ENCODE measurements at regions not wholly inside any gene's neighbourhood (a gene's known extent, or its start where the extent isn't known, plus 50 kb on each side); places are given as distances from the start of the nearest gene placed in this dataset.

DNA sequence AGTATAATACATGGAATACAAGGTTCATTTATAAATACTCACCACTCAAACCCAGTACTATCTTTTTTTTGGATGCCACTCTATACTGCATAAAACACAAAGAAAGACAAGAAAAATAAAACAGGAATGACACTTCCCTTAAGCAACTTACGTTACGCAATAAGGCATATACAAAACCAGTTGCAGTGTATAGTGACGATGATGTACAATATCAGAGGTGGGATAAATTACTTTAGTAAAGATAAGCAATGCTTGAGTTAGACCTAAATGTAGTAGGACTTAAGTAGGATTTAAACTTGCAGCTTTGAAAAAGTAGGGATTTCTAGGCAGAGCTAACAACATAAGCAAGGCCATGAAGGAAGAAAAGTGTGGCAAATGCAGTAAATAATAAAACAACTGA lies 374.9 kb downstream of the SPRY2 start:
- H3K36me3 ChIP-seq (ENCODE audit: insufficient read depth, low read length) = no peaks in the 10 kb centered on the region
- H3K4me2 ChIP-seq (ENCODE audit: low read length) = no peak overlapping the region
- no peak overlapping the region for H3K9ac ChIP-seq (ENCODE audit: low read depth, low read length)
- no peak overlapping the region for H3K4me3 ChIP-seq (ENCODE audit: low read length)
- no peaks in the 10 kb centered on the region for H3K9me3 ChIP-seq (replicated peaks; ENCODE audit: low read length)
- H3K4me1 ChIP-seq (ENCODE audit: control insufficient read depth, insufficient read depth, low read length) = peaks cover 4% of the 10 kb centered on the region
- H3K27me3 ChIP-seq (ENCODE audit: control insufficient read depth, insufficient read depth, low read length) = no peaks in the 10 kb centered on the region

DNA sequence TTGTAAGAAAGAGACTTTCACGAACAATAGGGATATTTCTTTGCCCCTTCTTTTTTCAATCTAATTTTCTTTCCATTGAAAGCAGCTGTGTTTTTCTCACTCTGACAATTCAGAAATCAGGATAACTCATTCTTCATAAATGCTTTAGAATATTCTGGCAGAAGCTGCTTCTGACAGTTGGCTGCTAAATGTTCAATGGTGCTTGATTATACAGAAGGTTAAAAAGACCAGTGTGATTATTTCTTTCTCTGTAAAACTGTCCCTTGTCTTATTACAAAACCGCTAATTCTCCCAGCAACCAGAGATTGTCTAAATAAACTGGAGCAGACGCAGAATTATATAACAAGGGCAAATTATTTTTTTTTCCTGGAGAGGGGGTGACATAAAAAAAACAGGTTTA lies 394.4 kb downstream of the SPRY2 start:
- H3K9me3 ChIP-seq (replicated peaks; ENCODE audit: low read length) = no peaks in the 10 kb centered on the region
- H3K36me3 ChIP-seq (ENCODE audit: insufficient read depth, low read length) = no peaks in the 10 kb centered on the region
- no peak overlapping the region for H3K9ac ChIP-seq (ENCODE audit: low read depth, low read length)
- no peak overlapping the region for H3K4me2 ChIP-seq (ENCODE audit: low read length)
- no peaks in the 10 kb centered on the region for H3K27me3 ChIP-seq (ENCODE audit: control insufficient read depth, insufficient read depth, low read length)
- no peaks in the 10 kb centered on the region for H3K4me1 ChIP-seq (ENCODE audit: control insufficient read depth, insufficient read depth, low read length)
- H3K4me3 ChIP-seq (ENCODE audit: low read length) = no peak overlapping the region

- Histone ChIP-seq H3K9ac (ENCODE audit: low read depth, low read length) (no peak overlapping the region), H3K4me3 (ENCODE audit: low read length) (no peak overlapping the region), H3K27me3 (ENCODE audit: control insufficient read depth, insufficient read depth, low read length) (no peaks in the 10 kb centered on the region), H3K4me2 (ENCODE audit: low read length) (no peak overlapping the region), H3K9me3 (replicated peaks; ENCODE audit: low read length) (no peaks in the 10 kb centered on the region), H3K4me1 (ENCODE audit: control insufficient read depth, insufficient read depth, low read length) (no peaks in the 10 kb centered on the region), H3K36me3 (ENCODE audit: insufficient read depth, low read length) (no peaks in the 10 kb centered on the region)
Measured at GRCh38 chr13:79943346-79944023, 397.4 kb downstream of the SPRY2 start.

- H3K4me3 ChIP-seq (ENCODE audit: low read length) = no peak overlapping the region
- H3K4me2 ChIP-seq (ENCODE audit: low read length) = no peak overlapping the region
- no peaks in the 10 kb centered on the region for H3K27me3 ChIP-seq (ENCODE audit: control insufficient read depth, insufficient read depth, low read length)
- no peaks in the 10 kb centered on the region for H3K9me3 ChIP-seq (replicated peaks; ENCODE audit: low read length)
- H3K4me1 ChIP-seq (ENCODE audit: control insufficient read depth, insufficient read depth, low read length) = peaks cover 14% of the 10 kb centered on the region
- no peak overlapping the region for H3K9ac ChIP-seq (ENCODE audit: low read depth, low read length)
- no peaks in the 10 kb centered on the region for H3K36me3 ChIP-seq (ENCODE audit: insufficient read depth, low read length)
Measured at GRCh38 chr13:79941752-79942151, 399.2 kb downstream of the SPRY2 start.

GRCh38 chr13:79939689-79940088 lies 401.2 kb downstream of the SPRY2 start:
- Histone ChIP-seq H3K9ac (ENCODE audit: low read depth, low read length) (no peak overlapping the region), H3K9me3 (replicated peaks; ENCODE audit: low read length) (no peaks in the 10 kb centered on the region), H3K27me3 (ENCODE audit: control insufficient read depth, insufficient read depth, low read length) (no peaks in the 10 kb centered on the region), H3K4me3 (ENCODE audit: low read length) (no peak overlapping the region), H3K4me2 (ENCODE audit: low read length) (no peak overlapping the region), H3K36me3 (ENCODE audit: insufficient read depth, low read length) (no peaks in the 10 kb centered on the region), H3K4me1 (ENCODE audit: control insufficient read depth, insufficient read depth, low read length) (peaks cover 32% of the 10 kb centered on the region)

- H3K9ac ChIP-seq (ENCODE audit: low read depth, low read length) = peak overlapping the region; percentile 84
Measured at GRCh38 chr13:79937771-79938216, 403.1 kb downstream of the SPRY2 start.

DNA sequence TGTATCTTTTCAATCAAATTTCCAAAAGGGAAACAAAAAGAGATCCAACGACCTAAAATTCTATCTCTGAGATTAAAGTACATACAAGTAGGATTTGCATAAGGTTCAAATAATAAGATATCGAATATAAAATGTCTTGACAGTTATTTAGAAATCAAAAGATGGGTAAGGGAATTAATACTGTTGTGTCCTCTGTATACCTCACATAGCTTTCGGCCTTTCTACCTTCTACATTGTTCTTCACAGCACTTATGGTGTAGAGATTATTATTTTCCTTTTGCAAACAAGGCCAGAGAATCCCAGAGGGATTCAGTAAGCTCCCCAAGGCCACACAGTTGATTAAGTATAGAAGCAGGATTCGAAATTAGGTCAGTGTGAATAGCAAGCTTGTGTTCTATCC lies 403.6 kb downstream of the SPRY2 start:
- peak overlapping the region; percentile 61 for H3K4me2 ChIP-seq (ENCODE audit: low read length)
- peak overlapping the region; percentile 84 for H3K9ac ChIP-seq (ENCODE audit: low read depth, low read length)
- H3K4me1 ChIP-seq (ENCODE audit: control insufficient read depth, insufficient read depth, low read length) = peaks cover 37% of the 10 kb centered on the region
- no peaks in the 10 kb centered on the region for H3K36me3 ChIP-seq (ENCODE audit: insufficient read depth, low read length)
- H3K4me3 ChIP-seq (ENCODE audit: low read length) = peak overlapping the region; percentile 18
- no peaks in the 10 kb centered on the region for H3K9me3 ChIP-seq (replicated peaks; ENCODE audit: low read length)
- no peaks in the 10 kb centered on the region for H3K27me3 ChIP-seq (ENCODE audit: control insufficient read depth, insufficient read depth, low read length)

More at GRCh38 chr13:79937771-79938216, 403.1 kb downstream of the SPRY2 start:
- no peaks in the 10 kb centered on the region for H3K36me3 ChIP-seq (ENCODE audit: insufficient read depth, low read length)
- H3K4me3 ChIP-seq (ENCODE audit: low read length) = no peak overlapping the region
- peaks cover 33% of the 10 kb centered on the region for H3K4me1 ChIP-seq (ENCODE audit: control insufficient read depth, insufficient read depth, low read length)
- H3K9me3 ChIP-seq (replicated peaks; ENCODE audit: low read length) = no peaks in the 10 kb centered on the region
- no peak overlapping the region for H3K4me2 ChIP-seq (ENCODE audit: low read length)
- H3K27me3 ChIP-seq (ENCODE audit: control insufficient read depth, insufficient read depth, low read length) = no peaks in the 10 kb centered on the region

- no peaks in the 10 kb centered on the region for H3K36me3 ChIP-seq (ENCODE audit: insufficient read depth, low read length)
Measured at GRCh38 chr13:79936368-79937136, 404.4 kb downstream of the SPRY2 start.

DNA sequence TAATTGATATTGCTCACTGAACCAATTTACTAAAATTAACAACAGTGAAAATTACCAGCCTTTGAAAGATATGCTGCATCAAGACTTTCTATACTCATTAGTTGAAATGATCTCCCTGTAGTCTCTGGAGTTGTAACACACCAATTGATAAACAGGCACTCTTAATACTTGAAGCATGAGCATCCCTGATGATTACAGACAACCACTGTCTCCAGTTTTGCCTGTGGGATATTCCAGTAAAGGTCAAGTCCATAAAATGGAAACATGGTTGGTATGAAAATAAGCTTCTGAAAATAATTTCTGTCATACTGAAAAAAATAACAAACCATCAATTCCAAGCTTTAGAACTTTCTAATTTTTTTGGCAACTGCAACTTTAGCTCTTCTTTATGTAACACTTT lies 405.8 kb downstream of the SPRY2 start:
- H3K27me3 ChIP-seq (ENCODE audit: control insufficient read depth, insufficient read depth, low read length) = no peaks in the 10 kb centered on the region
- H3K9ac ChIP-seq (ENCODE audit: low read depth, low read length) = peak overlapping the region; percentile 83
- H3K4me3 ChIP-seq (ENCODE audit: low read length) = no peak overlapping the region
- no peaks in the 10 kb centered on the region for H3K9me3 ChIP-seq (replicated peaks; ENCODE audit: low read length)
- no peaks in the 10 kb centered on the region for H3K36me3 ChIP-seq (ENCODE audit: insufficient read depth, low read length)
- peaks cover 37% of the 10 kb centered on the region for H3K4me1 ChIP-seq (ENCODE audit: control insufficient read depth, insufficient read depth, low read length)
- H3K4me2 ChIP-seq (ENCODE audit: low read length) = no peak overlapping the region

More at GRCh38 chr13:79936368-79937136, 404.4 kb downstream of the SPRY2 start:
- Histone ChIP-seq H3K9ac (ENCODE audit: low read depth, low read length) (peak overlapping the region; percentile 84), H3K9me3 (replicated peaks; ENCODE audit: low read length) (no peaks in the 10 kb centered on the region), H3K4me3 (ENCODE audit: low read length) (peak overlapping the region; percentile 18), H3K4me2 (ENCODE audit: low read length) (peak overlapping the region; percentile 61), H3K27me3 (ENCODE audit: control insufficient read depth, insufficient read depth, low read length) (no peaks in the 10 kb centered on the region), H3K4me1 (ENCODE audit: control insufficient read depth, insufficient read depth, low read length) (peaks cover 37% of the 10 kb centered on the region)

- Histone ChIP-seq H3K36me3 (ENCODE audit: insufficient read depth, low read length) (no peaks in the 10 kb centered on the region), H3K9me3 (replicated peaks; ENCODE audit: low read length) (no peaks in the 10 kb centered on the region), H3K4me2 (ENCODE audit: low read length) (no peak overlapping the region), H3K4me1 (ENCODE audit: control insufficient read depth, insufficient read depth, low read length) (peaks cover 37% of the 10 kb centered on the region), H3K27me3 (ENCODE audit: control insufficient read depth, insufficient read depth, low read length) (no peaks in the 10 kb centered on the region), H3K4me3 (ENCODE audit: low read length) (no peak overlapping the region), H3K9ac (ENCODE audit: low read depth, low read length) (no peak overlapping the region)
Measured at GRCh38 chr13:79933389-79933788, 407.5 kb downstream of the SPRY2 start.

GRCh38 chr13:79932556-79932955 lies 408.4 kb downstream of the SPRY2 start:
- no peaks in the 10 kb centered on the region for H3K9me3 ChIP-seq (replicated peaks; ENCODE audit: low read length)
- H3K9ac ChIP-seq (ENCODE audit: low read depth, low read length) = no peak overlapping the region
- no peaks in the 10 kb centered on the region for H3K36me3 ChIP-seq (ENCODE audit: insufficient read depth, low read length)
- H3K4me1 ChIP-seq (ENCODE audit: control insufficient read depth, insufficient read depth, low read length) = peaks cover 30% of the 10 kb centered on the region
- H3K4me2 ChIP-seq (ENCODE audit: low read length) = no peak overlapping the region
- no peaks in the 10 kb centered on the region for H3K27me3 ChIP-seq (ENCODE audit: control insufficient read depth, insufficient read depth, low read length)
- no peak overlapping the region for H3K4me3 ChIP-seq (ENCODE audit: low read length)
